Endothelial cell of umbilical vein (primary cell): ENCODE measurements at regions not wholly inside any gene's neighbourhood (a gene's known extent, or its start where the extent isn't known, plus 50 kb on each side); places are given as distances from the start of the nearest gene placed in this dataset.

Experiments used
- BruUV-seq: library from RNA; stranded (reverse); fragments of 400-500 nt; replicated peaks from 2 replicates; lab custom pipeline; 2021; lab: Mats Ljungman, UMichigan
- CTCF ChIA-PET: fragments of 300-600, 350-600 bp; sonication (Branson Sonifier 250); formaldehyde crosslinking; loops from one replicate; lab custom pipeline; 2021; ENCODE audit warnings: antibody characterized with exemption, inconsistent platforms; lab: Charles Lee
- POLR2A ChIA-PET: fragments of 300-600, 350-600 bp; sonication (Branson Sonifier 250); formaldehyde crosslinking; loops from one replicate; lab custom pipeline; 2021; ENCODE audit warnings: antibody characterized with exemption, inconsistent platforms; lab: Charles Lee
- DNase-seq: peaks from one replicate; pipeline ENCODE4 v3.0.0-alpha.2; 2011; ENCODE audit warnings: low read depth, low spot score
- FAIRE-seq: peaks from 2 replicates; lab custom pipeline; 2011; peaks lifted over from hg19 to GRCh38; lab: Jason Lieb, UNC
- H2AFZ ChIP-seq: 2 replicates; pipeline ENCODE4 v1.6.0; 2012; ENCODE audit warnings: low read depth, low read length, control low read depth, inconsistent platforms
- H3K27ac ChIP-seq: 2 replicates; pipeline ENCODE4 v1.5.1; 2011; ENCODE audit warnings: low read depth, mild to moderate bottlenecking, control low read depth, low read length, moderate library complexity; ENCODE audit not compliant: insufficient read depth
- H3K27me3 ChIP-seq, 2 experiments: 2 replicates each; pipeline versions ENCODE4 v1.6.0 to v1.6.1; 2011; ENCODE audit warnings: low read length in 2 of 2, mixed read lengths in 1 of 2; ENCODE audit not compliant: control insufficient read depth in 2 of 2, insufficient read depth in 2 of 2
- H3K36me3 ChIP-seq, 2 experiments: 2 replicates in 1 of 2; 3 replicates in 1 of 2; pipeline ENCODE4 v1.5.1; 2011; ENCODE audit warnings: low read length in 2 of 2, mild to moderate bottlenecking in 1 of 2, moderate library complexity in 1 of 2; ENCODE audit not compliant: control insufficient read depth in 2 of 2, insufficient read depth in 2 of 2; ENCODE audit errors: extremely low read depth in 1 of 2
- H3K4me1 ChIP-seq: 3 replicates; pipeline ENCODE4 v1.5.1; 2011; ENCODE audit warnings: mild to moderate bottlenecking, low read length; ENCODE audit not compliant: control insufficient read depth, insufficient read depth; ENCODE audit errors: extremely low read depth
- H3K4me2 ChIP-seq: 2 replicates; pipeline ENCODE4 v1.6.1; 2011; ENCODE audit warnings: low read length, control low read depth, mixed read lengths; ENCODE audit not compliant: insufficient read depth
- H3K4me3 ChIP-seq, 3 experiments: fragments of 200-600 bp in 1 of 3; sonication (generic), shearing (Covaris generic) in 1 of 3; replicated peaks in 1 of 3; 2 replicates each; pipeline ENCODE4 v1.5.1; 2011 to 2016; ENCODE audit warnings: control low read depth in 3 of 3, low read length in 3 of 3, mild to moderate bottlenecking in 2 of 3, inconsistent platforms in 1 of 3, low read depth in 1 of 3, moderate library complexity in 1 of 3; ENCODE audit not compliant: insufficient read depth in 1 of 3
- H3K79me2 ChIP-seq: 2 replicates; pipeline ENCODE4 v1.6.0; 2012; ENCODE audit warnings: low read length, inconsistent platforms; ENCODE audit not compliant: control insufficient read depth, insufficient read depth
- H3K9ac ChIP-seq: replicated peaks from 2 replicates; pipeline ENCODE3; 2011; ENCODE audit warnings: low read length, control low read depth; ENCODE audit not compliant: insufficient read depth; ENCODE audit errors: extremely low read depth
- H3K9me1 ChIP-seq: replicated peaks from 3 replicates; pipeline ENCODE4 v1.6.0; 2011; ENCODE audit warnings: mild to moderate bottlenecking, low read length; ENCODE audit not compliant: control insufficient read depth, insufficient read depth; ENCODE audit errors: extremely low read depth
- H3K9me3 ChIP-seq: replicated peaks from 2 replicates; pipeline ENCODE4 v1.5.1; 2012; ENCODE audit warnings: low read length, inconsistent platforms; ENCODE audit not compliant: control insufficient read depth, insufficient read depth
- H4K20me1 ChIP-seq: replicated peaks from 2 replicates; pipeline ENCODE3; 2011; ENCODE audit warnings: mild to moderate bottlenecking, low read length; ENCODE audit not compliant: control insufficient read depth, insufficient read depth; ENCODE audit errors: extremely low read depth
- EZH2 ChIP-seq: IDR thresholded peaks from 2 replicates; pipeline ENCODE4 v1.6.1; 2012; ENCODE audit warnings: borderline replicate concordance, low read depth, mild to moderate bottlenecking, moderate library complexity, low read length, inconsistent platforms; ENCODE audit not compliant: severe bottlenecking
- FOS ChIP-seq: IDR thresholded peaks from 2 replicates; pipeline ENCODE4 v1.6.1; 2011; ENCODE audit warnings: mild to moderate bottlenecking, low read length, moderate library complexity, borderline replicate concordance; ENCODE audit not compliant: insufficient read depth
- GATA2 ChIP-seq: IDR thresholded peaks from 2 replicates; pipeline ENCODE4 v1.7.0; 2011; ENCODE audit warnings: low read depth, mild to moderate bottlenecking, moderate library complexity, mixed read lengths, low read length; ENCODE audit not compliant: insufficient read length, insufficient read depth
- JUN ChIP-seq: IDR thresholded peaks from 2 replicates; pipeline ENCODE4 v1.6.1; 2011; ENCODE audit warnings: borderline replicate concordance, low read depth; ENCODE audit not compliant: insufficient read length, insufficient read depth
- MYC ChIP-seq: IDR thresholded peaks from one replicate; pipeline ENCODE4 v1.6.1; 2011; ENCODE audit warnings: mild to moderate bottlenecking, low read depth, low read length
- POLR2A ChIP-seq: IDR thresholded peaks from 2 replicates; pipeline ENCODE4 v1.6.1; 2012; ENCODE audit warnings: low read depth, mild to moderate bottlenecking, control low read depth, low read length
- POLR2AphosphoS5 ChIP-seq: IDR thresholded peaks from 2 replicates; pipeline ENCODE4 v1.6.1; 2012; ENCODE audit warnings: low read depth, mild to moderate bottlenecking, control low read depth, low read length, moderate library complexity; ENCODE audit not compliant: insufficient read depth
- dilution Hi-C: fragments of 300-500 bp; cut with MboI; formaldehyde crosslinking; loops from one replicate; pipeline ENCODE4 v1.15.0; 2019; ENCODE audit warnings: low sequenced_read_pairs; ENCODE audit not compliant: extremely low pct_ligation_motif_present
- intact Hi-C: fragments of 100-400 bp; cut with micrococcal nuclease; formaldehyde crosslinking; loops from one replicate; pipeline ENCODE4 v1.10.0; 2022
- TF ChIP-seq, protein P1 (sequence below), 2 donors: IDR thresholded peaks; 1 replicate in 1 of 2; 2 replicates in 1 of 2; pipeline ENCODE4 v1.5.1; 2011; ENCODE audit warnings: low read length in 2 of 2, mild to moderate bottlenecking in 2 of 2, moderate library complexity in 2 of 2, control low read depth in 1 of 2, inconsistent platforms in 1 of 2, low read depth in 1 of 2; ENCODE audit not compliant: insufficient read depth in 1 of 2; ENCODE audit errors: extremely low read depth in 1 of 2
- TF ChIP-seq, protein P2 (sequence below): IDR thresholded peaks from 2 replicates; pipeline ENCODE4 v1.6.1; 2011; ENCODE audit not compliant: insufficient read depth, insufficient read length

DNA sequence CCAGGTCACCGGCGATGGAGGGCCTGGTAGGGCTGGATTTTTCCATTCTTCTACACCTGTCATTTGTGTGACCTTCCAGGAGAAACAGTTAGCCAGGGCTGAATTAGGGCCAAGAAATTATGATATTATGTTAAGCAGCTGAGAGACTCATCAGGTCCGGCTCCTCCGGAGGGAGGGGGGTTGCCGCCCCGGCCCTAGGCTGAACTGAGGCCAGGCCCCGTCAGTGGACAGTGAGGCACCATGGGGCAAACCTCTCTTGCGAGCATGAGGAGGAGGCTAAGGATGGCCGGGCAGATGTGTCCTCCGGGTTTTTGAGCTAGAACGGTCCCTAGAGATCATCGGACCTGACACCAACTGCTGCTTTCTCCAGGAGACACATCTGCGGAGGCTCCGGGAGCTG lies 150.1 kb downstream of the SOX11 start:
- intact Hi-C loops = no loop called here
- H4K20me1 ChIP-seq = no peaks in the 10 kb centered on the region
- H3K4me1 ChIP-seq = no peaks in the 10 kb centered on the region
- DNase-seq (no peak), FAIRE-seq (no peak)
- H3K36me3 ChIP-seq = no peaks in the 10 kb centered on the region
- no peak overlapping the region for H3K9ac ChIP-seq
- H2AFZ ChIP-seq = no peak overlapping the region
- CTCF ChIA-PET = no interaction called here
- H3K9me1 ChIP-seq = no peaks in the 10 kb centered on the region
- H3K27me3 ChIP-seq = no peaks in the 10 kb centered on the region
- POLR2A ChIA-PET = no interaction called here
- H3K79me2 ChIP-seq = no peaks in the 10 kb centered on the region
- dilution Hi-C loops = no loop called here
- no TSS peak for BruUV-seq
- H3K4me3 ChIP-seq = no peak overlapping the region
- H3K4me2 ChIP-seq = no peak overlapping the region
- no peak overlapping the region for H3K27ac ChIP-seq
- TF ChIP-seq POLR2A = no peak
- no peak for TF ChIP-seq JUN
- TF ChIP-seq, protein P1, sequence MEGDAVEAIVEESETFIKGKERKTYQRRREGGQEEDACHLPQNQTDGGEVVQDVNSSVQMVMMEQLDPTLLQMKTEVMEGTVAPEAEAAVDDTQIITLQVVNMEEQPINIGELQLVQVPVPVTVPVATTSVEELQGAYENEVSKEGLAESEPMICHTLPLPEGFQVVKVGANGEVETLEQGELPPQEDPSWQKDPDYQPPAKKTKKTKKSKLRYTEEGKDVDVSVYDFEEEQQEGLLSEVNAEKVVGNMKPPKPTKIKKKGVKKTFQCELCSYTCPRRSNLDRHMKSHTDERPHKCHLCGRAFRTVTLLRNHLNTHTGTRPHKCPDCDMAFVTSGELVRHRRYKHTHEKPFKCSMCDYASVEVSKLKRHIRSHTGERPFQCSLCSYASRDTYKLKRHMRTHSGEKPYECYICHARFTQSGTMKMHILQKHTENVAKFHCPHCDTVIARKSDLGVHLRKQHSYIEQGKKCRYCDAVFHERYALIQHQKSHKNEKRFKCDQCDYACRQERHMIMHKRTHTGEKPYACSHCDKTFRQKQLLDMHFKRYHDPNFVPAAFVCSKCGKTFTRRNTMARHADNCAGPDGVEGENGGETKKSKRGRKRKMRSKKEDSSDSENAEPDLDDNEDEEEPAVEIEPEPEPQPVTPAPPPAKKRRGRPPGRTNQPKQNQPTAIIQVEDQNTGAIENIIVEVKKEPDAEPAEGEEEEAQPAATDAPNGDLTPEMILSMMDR (IDR thresholded peaks at IDR 0.05; ENCODE audit: extremely low read depth in 1 of 2, insufficient read depth in 1 of 2, low read depth in 1 of 2, low read length in 2 of 2) = no peak
- TF ChIP-seq FOS = no peak
- TF ChIP-seq POLR2AphosphoS5 = no peak
- TF ChIP-seq MYC = no peak
- no peak for TF ChIP-seq GATA2
- TF ChIP-seq EZH2 = no peak
- TF ChIP-seq, protein P2, sequence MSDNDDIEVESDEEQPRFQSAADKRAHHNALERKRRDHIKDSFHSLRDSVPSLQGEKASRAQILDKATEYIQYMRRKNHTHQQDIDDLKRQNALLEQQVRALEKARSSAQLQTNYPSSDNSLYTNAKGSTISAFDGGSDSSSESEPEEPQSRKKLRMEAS = no peak
- peaks cover 8% of the 10 kb centered on the region for H3K9me3 ChIP-seq
